ENCODE measurements at regions not wholly inside any gene's neighbourhood (a gene's known extent, or its start where the extent isn't known, plus 50 kb on each side); places are given as distances from the start of the nearest gene placed in this dataset.
"Not testable (repeated sequence)": the region's sequence is repeated elsewhere in the genome, so short reads cannot be mapped to it uniquely, and the experiment has no call there.

- no peak for DNase-seq
Observed at GRCh38 chr1:157286646-157287420, 148.6 kb upstream of the ETV3 start.

GRCh38 chr1:157286096-157286495 lies 147.9 kb upstream of the ETV3 start:
- DNase-seq: no peak

- DNase-seq: no peak
Observed at GRCh38 chr1:157284451-157284850, 146.3 kb upstream of the ETV3 start.

GRCh38 chr1:157279802-157280140 lies 141.6 kb upstream of the ETV3 start:
- no peak for DNase-seq

GRCh38 chr1:157279138-157279801 lies 141.1 kb upstream of the ETV3 start:
- no peak for DNase-seq

GRCh38 chr1:157278383-157279137 lies 140.4 kb upstream of the ETV3 start:
- DNase-seq: no peak

- DNase-seq: no peak
Observed at GRCh38 chr1:157277913-157278312, 139.7 kb upstream of the ETV3 start.

- DNase-seq: no peak
Observed at GRCh38 chr1:157277281-157277680, 139.1 kb upstream of the ETV3 start.

- no peak for DNase-seq
Observed at GRCh38 chr1:157274698-157275534, 136.7 kb upstream of the ETV3 start.

GRCh38 chr1:157272729-157273524 lies 134.7 kb upstream of the ETV3 start:
- no peak for DNase-seq

GRCh38 chr1:157272264-157272663 lies 134.1 kb upstream of the ETV3 start:
- no peak for DNase-seq

- peak; percentile 23 for DNase-seq
Observed at GRCh38 chr1:157270705-157271274, 132.6 kb upstream of the ETV3 start.

GRCh38 chr1:157269656-157270375 lies 131.6 kb upstream of the ETV3 start:
- no peak for DNase-seq

- no peak for DNase-seq
Observed at GRCh38 chr1:157262891-157263290, 124.7 kb upstream of the ETV3 start.

- no peak for DNase-seq
Observed at GRCh38 chr1:157262422-157262821, 124.2 kb upstream of the ETV3 start.

- not testable (repeated sequence) for DNase-seq
Observed at GRCh38 chr1:157255891-157256290, 117.7 kb upstream of the ETV3 start.

GRCh38 chr1:157254183-157254582 lies 116.0 kb upstream of the ETV3 start:
- DNase-seq: not testable (repeated sequence)

- DNase-seq: no peak
Observed at GRCh38 chr1:157252473-157252872, 114.3 kb upstream of the ETV3 start.

GRCh38 chr1:157249739-157250138 lies 111.5 kb upstream of the ETV3 start:
- DNase-seq: no peak

- DNase-seq: no peak
Observed at GRCh38 chr1:157249326-157249725, 111.1 kb upstream of the ETV3 start.

- DNase-seq: not testable (repeated sequence)
Observed at GRCh38 chr1:157247764-157248049, 109.5 kb upstream of the ETV3 start.
